ENCODE measurements at regions not wholly inside any gene's neighbourhood (a gene's known extent, or its start where the extent isn't known, plus 50 kb on each side); places are given as distances from the start of the nearest gene placed in this dataset.

GRCh38 chr6:21663966-21664313, 70.4 kb downstream of the SOX4 start:
- H3K4me1 Mint-ChIP-seq (ENCODE audit: low read depth, unreplicated experiment): peaks cover 17% of the 10 kb centered on the region
- no TSS peak for BruUV-seq (replicated peaks)
- TF ChIP-seq, protein P1, sequence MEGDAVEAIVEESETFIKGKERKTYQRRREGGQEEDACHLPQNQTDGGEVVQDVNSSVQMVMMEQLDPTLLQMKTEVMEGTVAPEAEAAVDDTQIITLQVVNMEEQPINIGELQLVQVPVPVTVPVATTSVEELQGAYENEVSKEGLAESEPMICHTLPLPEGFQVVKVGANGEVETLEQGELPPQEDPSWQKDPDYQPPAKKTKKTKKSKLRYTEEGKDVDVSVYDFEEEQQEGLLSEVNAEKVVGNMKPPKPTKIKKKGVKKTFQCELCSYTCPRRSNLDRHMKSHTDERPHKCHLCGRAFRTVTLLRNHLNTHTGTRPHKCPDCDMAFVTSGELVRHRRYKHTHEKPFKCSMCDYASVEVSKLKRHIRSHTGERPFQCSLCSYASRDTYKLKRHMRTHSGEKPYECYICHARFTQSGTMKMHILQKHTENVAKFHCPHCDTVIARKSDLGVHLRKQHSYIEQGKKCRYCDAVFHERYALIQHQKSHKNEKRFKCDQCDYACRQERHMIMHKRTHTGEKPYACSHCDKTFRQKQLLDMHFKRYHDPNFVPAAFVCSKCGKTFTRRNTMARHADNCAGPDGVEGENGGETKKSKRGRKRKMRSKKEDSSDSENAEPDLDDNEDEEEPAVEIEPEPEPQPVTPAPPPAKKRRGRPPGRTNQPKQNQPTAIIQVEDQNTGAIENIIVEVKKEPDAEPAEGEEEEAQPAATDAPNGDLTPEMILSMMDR (IDR thresholded peaks at IDR 0.05; ENCODE audit: unreplicated experiment): no peak
- H3K4me3 Mint-ChIP-seq (ENCODE audit: low read depth, unreplicated experiment): peak overlapping the region; percentile 95
- no peaks in the 10 kb centered on the region for H3K9me3 Mint-ChIP-seq (ENCODE audit: low read depth, unreplicated experiment)
- H3K27me3 Mint-ChIP-seq (ENCODE audit: unreplicated experiment): peaks cover 55% of the 10 kb centered on the region
- no peak for DNase-seq
- H3K36me3 Mint-ChIP-seq (ENCODE audit: insufficient read depth, unreplicated experiment): peaks cover 26% of the 10 kb centered on the region
- CTCF ChIA-PET: interaction anchor here (0.6 kb wide), 1 partner anchor 183 kb away, joined by 3 read pairs; no protein-coding TSS in a partner anchor
- peak overlapping the region; percentile 40 for H3K27ac Mint-ChIP-seq (ENCODE audit: unreplicated experiment)
- intact Hi-C loops (cut with micrococcal nuclease; ENCODE audit: unreplicated experiment): loop anchor here (5.0 kb wide), 1 partner anchor 67 kb away; no protein-coding TSS in a partner anchor

DNA sequence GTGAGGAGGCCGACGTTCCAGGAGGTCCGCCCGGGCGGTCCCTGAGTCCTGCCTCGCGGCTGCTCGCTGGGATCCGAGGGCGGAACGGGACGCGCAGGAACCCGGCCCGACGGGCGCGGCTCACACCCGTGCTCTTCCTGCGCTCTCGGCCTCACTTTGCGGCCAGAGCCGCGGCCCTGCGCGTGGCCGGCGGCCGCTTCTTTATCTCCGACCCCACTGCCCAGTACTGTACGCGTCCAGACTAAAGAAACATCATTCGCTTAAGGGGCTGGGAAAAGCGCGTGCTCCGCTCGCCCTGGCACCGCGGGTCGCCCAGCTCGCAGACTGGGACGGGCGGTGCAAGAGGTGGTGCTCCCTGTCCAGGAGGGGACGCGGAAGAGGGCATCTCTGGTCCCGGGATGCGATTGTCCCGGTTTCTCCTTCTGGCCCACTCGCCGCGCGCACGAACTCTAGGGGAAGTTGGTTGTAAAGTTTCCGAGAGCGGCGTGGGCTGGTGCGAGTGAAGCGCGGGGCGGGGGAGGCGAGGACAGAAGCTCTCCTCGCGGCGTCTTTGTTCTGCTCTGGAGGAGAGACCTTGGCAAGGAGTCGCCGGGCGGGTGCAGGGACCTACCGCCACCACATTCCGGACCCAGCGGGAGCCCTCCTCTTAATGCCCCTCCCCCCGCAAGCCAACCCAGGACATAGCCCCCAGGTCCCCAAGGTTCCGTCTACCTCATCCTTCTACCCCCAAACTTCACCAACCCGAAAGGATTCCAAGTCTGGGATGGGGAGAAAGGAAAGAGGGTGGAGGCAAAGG, 71.0 kb downstream of the SOX4 start:
- CTCF ChIA-PET: interaction anchor here (0.5 to 0.6 kb wide), 2 partner anchors 182 to 992 kb away, joined by 3 to 5 read pairs; no protein-coding TSS in a partner anchor
- peaks cover 16% of the 10 kb centered on the region for H3K4me1 Mint-ChIP-seq (ENCODE audit: low read depth, unreplicated experiment)
- peak overlapping the region; percentile 95 for H3K4me3 Mint-ChIP-seq (ENCODE audit: low read depth, unreplicated experiment)
- DNase-seq: peak; percentile 54
- TF ChIP-seq, protein P1 (IDR thresholded peaks at IDR 0.05; ENCODE audit: unreplicated experiment): no peak
- BruUV-seq (replicated peaks): no TSS peak
- intact Hi-C loops (cut with micrococcal nuclease; ENCODE audit: unreplicated experiment): loop anchor here (5.0 kb wide), 1 partner anchor 67 kb away; no protein-coding TSS in a partner anchor
- H3K9me3 Mint-ChIP-seq (ENCODE audit: low read depth, unreplicated experiment): no peaks in the 10 kb centered on the region
- peak overlapping the region; percentile 50 for H3K27ac Mint-ChIP-seq (ENCODE audit: unreplicated experiment)
- H3K36me3 Mint-ChIP-seq (ENCODE audit: insufficient read depth, unreplicated experiment): peaks cover 26% of the 10 kb centered on the region
- H3K27me3 Mint-ChIP-seq (ENCODE audit: unreplicated experiment): peaks cover 55% of the 10 kb centered on the region

DNA sequence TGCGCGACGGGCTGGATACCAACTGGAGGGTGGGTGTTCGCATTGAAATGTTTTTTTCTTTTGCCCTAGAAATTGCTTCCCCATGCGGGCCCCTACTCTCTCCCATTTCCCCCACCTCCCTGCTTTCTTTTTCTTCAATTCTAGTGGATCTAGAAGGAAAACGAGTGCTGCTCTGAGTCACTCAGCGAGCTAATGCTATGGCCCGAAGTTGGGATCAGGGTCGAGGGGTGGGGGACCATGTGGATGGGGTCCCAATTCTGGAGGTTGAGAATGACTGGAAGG, 71.5 kb downstream of the SOX4 start:
- Mint-ChIP-seq H3K27me3 (ENCODE audit: unreplicated experiment) (peaks cover 55% of the 10 kb centered on the region), H3K4me3 (ENCODE audit: low read depth, unreplicated experiment) (peak overlapping the region; percentile 95), H3K27ac (ENCODE audit: unreplicated experiment) (no peak overlapping the region), H3K9me3 (ENCODE audit: low read depth, unreplicated experiment) (no peaks in the 10 kb centered on the region), H3K4me1 (ENCODE audit: low read depth, unreplicated experiment) (peaks cover 16% of the 10 kb centered on the region), H3K36me3 (ENCODE audit: insufficient read depth, unreplicated experiment) (peaks cover 26% of the 10 kb centered on the region)
- TF ChIP-seq, protein P1 (IDR thresholded peaks at IDR 0.05; ENCODE audit: unreplicated experiment): no peak
- no TSS peak for BruUV-seq (replicated peaks)
- intact Hi-C loops (cut with micrococcal nuclease; ENCODE audit: unreplicated experiment): no loop called here
- CTCF ChIA-PET: interaction anchor here (0.5 kb wide), 1 partner anchor 993 kb away, joined by 5 read pairs; no protein-coding TSS in a partner anchor
- no peak for DNase-seq

DNA sequence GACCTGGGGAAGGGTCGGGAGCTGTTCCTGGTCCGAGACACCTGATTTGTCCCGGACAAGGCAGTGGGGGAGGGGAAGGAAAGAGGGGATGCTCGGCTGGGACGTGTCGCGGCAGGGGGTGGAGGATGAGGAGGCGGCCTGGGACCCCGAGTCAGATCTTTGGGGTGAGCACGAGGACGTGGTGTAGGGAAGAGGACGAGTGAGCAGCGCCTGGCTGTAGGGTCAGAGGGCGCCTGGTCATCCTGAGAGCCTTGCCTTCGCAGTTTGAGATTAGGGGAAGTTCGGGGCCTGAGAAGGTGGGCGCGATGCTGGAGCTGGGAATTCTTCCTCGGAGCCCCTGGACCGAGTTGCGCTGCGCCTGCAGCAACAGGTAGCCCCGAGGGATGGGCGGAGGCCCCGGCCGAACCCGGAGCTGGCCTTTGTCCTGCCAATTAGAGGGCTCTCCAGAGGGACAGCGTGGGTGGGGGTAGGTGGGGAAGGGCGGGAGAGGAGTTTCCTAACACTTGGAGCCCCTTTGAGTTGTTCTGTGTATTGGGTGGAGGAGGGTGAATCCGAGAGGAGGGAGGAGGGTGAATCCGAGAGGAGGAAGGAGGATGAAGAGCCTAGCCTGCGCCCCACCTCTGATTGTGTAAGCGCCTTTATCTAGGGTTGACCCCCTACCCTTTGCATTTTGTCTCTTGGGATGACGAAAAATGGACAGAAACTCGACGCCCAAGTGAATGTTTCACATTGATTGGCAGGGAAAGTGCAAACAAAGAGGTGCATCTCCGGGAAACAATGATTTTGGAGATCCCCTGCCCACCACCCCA, 72.0 kb downstream of the SOX4 start:
- intact Hi-C loops (cut with micrococcal nuclease; ENCODE audit: unreplicated experiment): no loop called here
- H3K36me3 Mint-ChIP-seq (ENCODE audit: insufficient read depth, unreplicated experiment): peaks cover 26% of the 10 kb centered on the region
- no peak for DNase-seq
- peak overlapping the region; percentile 95 for H3K4me3 Mint-ChIP-seq (ENCODE audit: low read depth, unreplicated experiment)
- CTCF ChIA-PET: no interaction called here
- TF ChIP-seq, protein P1 (IDR thresholded peaks at IDR 0.05; ENCODE audit: unreplicated experiment): no peak
- H3K4me1 Mint-ChIP-seq (ENCODE audit: low read depth, unreplicated experiment): peaks cover 16% of the 10 kb centered on the region
- H3K27me3 Mint-ChIP-seq (ENCODE audit: unreplicated experiment): peaks cover 55% of the 10 kb centered on the region
- no TSS peak for BruUV-seq (replicated peaks)
- H3K27ac Mint-ChIP-seq (ENCODE audit: unreplicated experiment): no peak overlapping the region
- H3K9me3 Mint-ChIP-seq (ENCODE audit: low read depth, unreplicated experiment): no peaks in the 10 kb centered on the region

Measured in Calu3 (cell line).